SKM-1 treated with dmso at 0.1 percent for 144 hours (cell line): ENCODE measurements at regions not wholly inside any gene's neighbourhood (a gene's known extent, or its start where the extent isn't known, plus 50 kb on each side); places are given as distances from the start of the nearest gene placed in this dataset.
"Not testable (repeated sequence)": the region's sequence is repeated elsewhere in the genome, so short reads cannot be mapped to it uniquely, and the experiment has no call there.

Experiments
- DNase-seq: peaks from one replicate; lab custom pipeline; 2025; ENCODE audit not compliant: unreplicated experiment; lab: John Stamatoyannopoulos, UW

GRCh38 chr6:26799903-26800633, 140.5 kb upstream of the ZNF322 start:
- DNase-seq = not testable (repeated sequence)

GRCh38 chr6:26803762-26804161, 144.2 kb upstream of the ZNF322 start:
- DNase-seq = not testable (repeated sequence)

- DNase-seq = not testable (repeated sequence)
Measured at GRCh38 chr6:26811486-26812116, 152.1 kb upstream of the ZNF322 start.

GRCh38 chr6:26818640-26819225, 159.2 kb upstream of the ZNF322 start:
- not testable (repeated sequence) for DNase-seq

- DNase-seq = not testable (repeated sequence)
Measured at GRCh38 chr6:26827965-26828364, 168.4 kb upstream of the ZNF322 start.

DNA sequence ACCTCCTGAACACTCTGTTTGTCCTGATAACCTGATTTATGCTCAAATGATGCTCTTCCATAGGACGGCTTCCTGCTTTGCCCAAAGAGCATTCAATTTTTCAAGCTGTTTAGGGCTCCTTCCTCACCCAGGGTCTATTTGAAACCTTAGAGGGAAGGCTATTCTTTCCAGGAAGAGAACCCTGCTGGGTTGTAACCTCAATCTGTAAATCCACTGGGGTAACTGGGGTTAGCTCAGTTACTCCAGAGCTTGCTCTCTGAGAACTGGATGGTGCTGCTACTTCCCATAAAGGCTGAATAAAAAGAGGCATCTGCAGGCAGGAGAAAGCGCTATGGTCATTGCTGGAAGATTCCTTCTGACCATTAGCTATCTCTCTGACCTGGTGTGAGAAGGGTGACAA, 169.9 kb upstream of the ZNF322 start:
- DNase-seq = not testable (repeated sequence)

GRCh38 chr6:26830992-26831391, 171.4 kb upstream of the ZNF322 start:
- DNase-seq = not testable (repeated sequence)

DNA sequence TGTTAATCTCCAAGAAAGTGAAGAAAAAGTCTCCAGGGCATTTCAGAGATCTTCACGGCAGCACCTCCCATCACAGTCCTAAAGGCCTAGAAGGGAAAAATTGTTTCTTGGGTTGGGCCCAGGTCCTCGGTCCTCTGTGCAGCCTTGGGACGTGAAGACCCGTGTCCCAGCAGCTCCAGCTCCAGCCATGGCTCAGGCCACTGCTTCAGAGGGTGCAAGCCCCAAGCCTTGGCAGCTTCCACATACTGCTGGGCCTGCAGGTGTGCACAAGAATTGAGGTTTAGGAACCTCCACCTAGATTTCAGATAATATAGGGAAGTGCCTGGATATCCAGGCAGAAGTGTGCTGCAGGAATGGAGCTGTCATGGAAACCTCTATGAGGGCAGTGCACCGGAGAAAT, 176.2 kb upstream of the ZNF322 start:
- not testable (repeated sequence) for DNase-seq

DNA sequence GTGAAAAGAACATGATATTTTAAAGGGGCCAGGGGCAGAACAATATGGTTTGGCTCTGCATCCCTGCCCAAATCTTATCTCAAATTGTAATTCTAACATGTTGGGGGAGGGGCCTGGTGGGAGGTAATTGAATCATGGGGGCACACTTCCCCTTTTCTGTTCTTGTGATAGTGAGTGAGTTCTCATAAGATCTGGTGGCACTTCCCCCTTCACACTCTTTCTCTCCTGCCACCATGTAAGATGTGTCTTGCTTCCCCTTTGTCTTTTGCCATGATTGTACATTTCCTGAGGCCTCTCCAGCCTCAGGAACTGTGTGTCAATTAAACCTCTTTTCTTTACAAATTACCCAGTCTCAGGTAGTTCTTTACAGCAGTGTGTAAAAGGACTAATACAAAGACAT, 177.1 kb upstream of the ZNF322 start:
- DNase-seq = not testable (repeated sequence)

DNA sequence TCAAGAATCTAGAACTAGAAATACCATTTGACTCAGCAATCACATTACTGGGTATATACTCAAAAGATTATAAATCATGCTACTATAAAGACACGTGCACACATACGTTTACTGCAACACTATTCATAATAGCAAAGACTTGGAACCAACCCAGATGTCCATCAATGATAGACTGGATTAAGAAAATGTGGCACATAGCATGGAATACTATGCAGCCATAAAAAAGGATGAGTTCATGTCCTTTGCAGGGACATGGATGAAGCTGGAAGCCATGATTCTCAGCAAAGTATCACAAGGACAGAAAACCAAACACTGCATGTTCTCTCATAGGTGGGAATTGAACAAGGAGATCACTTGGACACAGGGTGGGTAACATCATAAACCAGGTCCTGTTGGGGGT, 185.3 kb upstream of the ZNF322 start:
- DNase-seq = not testable (repeated sequence)

- not testable (repeated sequence) for DNase-seq
Measured at GRCh38 chr6:26857289-26857688, 197.7 kb upstream of the ZNF322 start.

GRCh38 chr6:26859067-26859770, 199.7 kb upstream of the ZNF322 start:
- DNase-seq = not testable (repeated sequence)

DNA sequence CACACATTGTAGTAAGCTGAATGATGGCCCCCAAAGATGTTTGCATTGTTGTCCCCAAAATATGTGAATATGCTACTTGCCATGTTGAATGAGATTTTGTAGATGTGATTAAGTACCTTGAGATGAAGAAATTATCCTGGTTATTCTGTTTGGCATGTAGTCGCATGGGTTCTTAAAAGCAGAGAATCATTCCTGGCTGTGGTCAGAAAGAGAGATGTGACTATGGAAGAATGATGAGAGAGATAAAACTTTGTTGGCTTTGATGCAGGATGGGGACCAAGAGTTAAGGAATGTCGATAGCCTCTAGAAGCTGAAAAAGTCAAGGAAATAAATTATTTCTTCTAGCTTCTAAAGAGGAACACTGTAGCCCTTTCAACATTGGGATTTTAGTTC, 200.2 kb upstream of the ZNF322 start:
- DNase-seq = not testable (repeated sequence)

GRCh38 chr6:26861913-26862312, 202.4 kb upstream of the ZNF322 start:
- not testable (repeated sequence) for DNase-seq

GRCh38 chr6:26863641-26864040, 204.1 kb upstream of the ZNF322 start:
- DNase-seq = not testable (repeated sequence)

DNA sequence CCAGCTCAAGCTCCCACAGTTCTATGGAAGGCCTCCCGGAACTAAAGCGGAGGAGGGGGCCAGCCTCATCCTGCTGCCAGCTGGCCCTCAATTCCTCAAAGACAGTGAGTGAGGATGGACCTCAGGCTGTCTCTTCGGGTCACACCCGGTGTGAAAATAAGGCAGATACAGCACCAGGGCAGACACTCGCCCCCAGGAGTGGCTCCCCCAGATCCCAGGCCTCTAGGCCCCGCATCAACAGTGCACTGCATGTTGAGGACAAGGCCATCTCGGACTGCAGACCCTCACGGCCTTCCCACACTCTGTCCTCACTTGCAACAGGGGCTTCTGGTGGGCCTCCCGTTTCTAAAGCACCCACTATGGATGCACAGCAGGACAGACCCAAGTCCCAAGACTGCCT, 239.2 kb upstream of the ZNF322 start:
- not testable (repeated sequence) for DNase-seq

- not testable (repeated sequence) for DNase-seq
Measured at GRCh38 chr6:26924206-26924605, 264.7 kb upstream of the ZNF322 start.

DNA sequence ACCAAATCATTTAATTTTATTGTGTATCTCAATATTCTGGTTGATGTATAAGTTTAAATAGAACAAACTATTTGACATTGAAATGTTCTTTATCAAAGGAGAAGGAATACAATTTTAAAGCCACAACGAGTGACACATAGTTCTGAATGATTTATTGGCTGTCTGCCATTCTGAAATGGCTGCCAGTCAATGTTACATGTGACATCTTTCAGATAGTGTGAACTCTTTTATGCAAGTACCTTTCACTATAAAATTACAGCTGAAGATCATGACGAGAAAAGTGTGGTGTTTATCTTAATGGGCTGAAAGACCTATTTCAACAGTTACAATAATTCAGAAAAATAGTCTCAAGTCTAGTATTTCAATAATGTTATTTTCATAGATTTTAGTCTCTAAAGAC, 268.6 kb upstream of the ZNF322 start:
- DNase-seq = not testable (repeated sequence)

DNA sequence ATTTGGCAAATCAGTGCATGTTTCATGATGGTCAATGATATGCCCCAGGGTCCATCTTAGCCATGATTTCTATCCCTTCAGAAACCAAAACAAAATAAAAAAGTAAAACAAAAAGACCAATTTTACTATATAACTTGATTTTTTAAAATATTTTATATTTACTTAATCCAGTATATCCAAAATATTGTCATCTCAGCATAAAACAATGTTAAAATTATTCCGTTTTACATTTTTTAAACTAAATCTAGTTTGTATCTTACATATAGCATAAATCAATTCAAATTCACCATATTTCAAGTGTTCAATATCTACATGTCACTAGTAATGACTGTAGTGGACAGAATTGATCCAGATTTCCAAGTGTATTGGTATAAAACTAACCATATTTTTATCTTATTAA, 277.7 kb upstream of the ZNF322 start:
- not testable (repeated sequence) for DNase-seq

GRCh38 chr6:26951211-26951610, 291.7 kb upstream of the ZNF322 start:
- DNase-seq = not testable (repeated sequence)

DNA sequence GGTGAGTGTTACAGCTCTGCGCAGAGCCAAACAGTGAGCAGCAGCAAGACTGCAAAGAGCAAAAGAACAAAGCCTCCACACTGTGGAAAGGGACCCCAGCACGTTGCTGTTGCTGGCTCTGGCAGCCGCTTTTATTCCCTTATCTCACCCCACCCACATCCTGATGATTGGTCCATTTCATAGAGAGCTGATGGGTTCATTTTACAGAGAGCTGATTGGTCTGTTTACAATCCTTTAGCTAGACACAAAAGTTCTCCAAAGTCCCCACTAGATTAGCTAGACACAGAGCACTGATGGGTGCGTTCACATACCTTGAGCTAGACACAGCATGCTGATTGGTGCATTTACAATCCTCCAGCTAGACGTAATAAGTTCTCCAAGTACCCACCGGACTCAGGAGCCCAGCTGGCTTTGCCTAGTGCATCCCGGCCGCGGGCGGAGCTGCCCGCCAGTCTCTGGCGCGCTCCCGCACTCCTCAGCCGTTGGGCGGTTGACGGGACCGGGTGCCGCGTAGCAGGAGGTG, 291.4 kb upstream of the PRSS16 start:
- DNase-seq = peak; percentile 74
